Loucy (cell line): ENCODE measurements at regions not wholly inside any gene's neighbourhood (a gene's known extent, or its start where the extent isn't known, plus 50 kb on each side); places are given as distances from the start of the nearest gene placed in this dataset.

Experiments
- CTCF ChIP-seq: fragments of 200-600 bp; sonication (generic); conservative IDR thresholded peaks from 2 replicates; pipeline ENCODE4 v1.5.1; 2014; ENCODE audit warnings: mild to moderate bottlenecking, antibody characterized with exemption, low read length
- EZH2phosphoT487 ChIP-seq: fragments of 200-600 bp; IDR thresholded peaks from 2 replicates; pipeline ENCODE4 v1.6.1; 2018; ENCODE audit warnings: antibody characterized with exemption, mild to moderate bottlenecking, moderate library complexity, borderline replicate concordance

DNA sequence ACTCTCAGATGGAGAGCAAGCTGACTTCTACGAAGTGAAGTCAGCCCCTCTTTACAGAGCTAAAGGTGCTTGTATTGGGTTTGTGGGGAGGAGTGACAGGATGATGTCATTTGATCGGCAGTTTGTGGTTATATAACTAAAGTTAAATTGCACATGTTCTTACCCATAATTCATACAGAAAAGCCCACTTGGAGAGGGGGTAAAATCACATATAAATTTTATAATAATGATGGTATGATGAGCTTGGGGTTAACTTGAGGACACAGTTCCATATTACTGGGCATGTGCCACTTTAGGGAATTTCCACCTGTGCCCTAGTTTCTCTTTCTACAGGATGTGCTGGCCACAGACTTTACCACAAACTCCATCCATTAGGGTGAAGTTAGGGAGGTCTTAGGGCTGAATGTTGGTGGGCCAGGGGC lies 1178.6 kb upstream of the CDH9 start:
- no peak for TF ChIP-seq CTCF
- no peak for TF ChIP-seq EZH2phosphoT487
